H1 (cell line): ENCODE measurements at regions not wholly inside any gene's neighbourhood (a gene's known extent, or its start where the extent isn't known, plus 50 kb on each side); places are given as distances from the start of the nearest gene placed in this dataset.

Experiments
- CREB1 ChIP-seq: IDR thresholded peaks from 2 replicates; pipeline ENCODE4 v1.6.1; 2012; ENCODE audit warnings: inconsistent platforms
- FOSL1 ChIP-seq: IDR thresholded peaks from 2 replicates; pipeline ENCODE4 v1.6.1; 2011; ENCODE audit warnings: mild to moderate bottlenecking, low read depth, low read length, moderate library complexity; ENCODE audit not compliant: insufficient read depth
- KDM1A ChIP-seq: fragments of 200-600, 300-600 bp; sonication (generic); IDR thresholded peaks from 2 replicates; pipeline ENCODE4 v1.7.1; 2016; ENCODE audit warnings: mild to moderate bottlenecking, low read length, borderline replicate concordance
- RBBP5 ChIP-seq: IDR thresholded peaks from 2 replicates; pipeline ENCODE4 v1.7.1; 2012; ENCODE audit warnings: low read depth, mild to moderate bottlenecking, inconsistent platforms, low read length, moderate library complexity, borderline replicate concordance
- SIN3A ChIP-seq, 2 experiments: IDR thresholded peaks in 1 of 2; conservative IDR thresholded peaks in 1 of 2; 2 replicates each; pipeline ENCODE4 v1.6.1; 2011 to 2012; ENCODE audit warnings: low read length in 2 of 2, improper control_type of control experiment in 1 of 2, low read depth in 1 of 2, mild to moderate bottlenecking in 1 of 2
- SIX5 ChIP-seq: IDR thresholded peaks from 2 replicates; pipeline ENCODE4 v1.6.1; 2011; ENCODE audit warnings: mild to moderate bottlenecking, low read depth, low read length
- SP1 ChIP-seq: IDR thresholded peaks from 2 replicates; pipeline ENCODE4 v1.6.1; 2011; ENCODE audit warnings: low read depth, low read length
- SP2 ChIP-seq: IDR thresholded peaks from 2 replicates; pipeline ENCODE4 v1.6.1; 2012; ENCODE audit warnings: mild to moderate bottlenecking, low read length, inconsistent platforms
- ZNF274 ChIP-seq: IDR thresholded peaks from 2 replicates; pipeline ENCODE4 v1.7.0; 2012; ENCODE audit warnings: low read length, borderline replicate concordance; ENCODE audit errors: extremely low read depth
- TF ChIP-seq, protein P1 (sequence below): fragments of 300-600 bp; sonication (generic); IDR thresholded peaks from 2 replicates; pipeline ENCODE4 v1.7.1; 2012; ENCODE audit warnings: low read length, moderate library complexity, mild to moderate bottlenecking, inconsistent platforms; ENCODE audit not compliant: insufficient replicate concordance
- TF ChIP-seq, protein P2 (sequence below): IDR thresholded peaks from 2 replicates; pipeline ENCODE4 v1.6.1; 2012; ENCODE audit warnings: inconsistent platforms

DNA sequence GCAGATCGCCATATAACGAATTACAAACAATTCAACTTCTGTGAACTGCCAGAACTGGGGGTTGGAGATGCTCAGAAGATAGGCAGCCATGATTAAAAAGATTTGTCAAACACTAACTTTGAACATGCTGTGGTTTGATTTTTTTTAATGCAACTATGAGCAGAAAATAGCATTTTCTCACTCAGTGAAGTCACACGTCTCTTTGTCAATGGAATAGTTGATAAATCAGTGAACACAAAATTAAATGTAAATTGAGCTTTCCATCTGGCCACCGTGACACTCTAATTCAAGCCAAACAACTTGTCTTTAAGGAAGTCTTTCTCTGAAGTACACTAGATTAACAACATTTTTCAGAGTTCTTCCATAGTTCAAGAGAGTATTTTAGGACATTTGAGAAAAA lies 228.6 kb upstream of the LINC00305 start (continued):
- TF ChIP-seq, protein P1, sequence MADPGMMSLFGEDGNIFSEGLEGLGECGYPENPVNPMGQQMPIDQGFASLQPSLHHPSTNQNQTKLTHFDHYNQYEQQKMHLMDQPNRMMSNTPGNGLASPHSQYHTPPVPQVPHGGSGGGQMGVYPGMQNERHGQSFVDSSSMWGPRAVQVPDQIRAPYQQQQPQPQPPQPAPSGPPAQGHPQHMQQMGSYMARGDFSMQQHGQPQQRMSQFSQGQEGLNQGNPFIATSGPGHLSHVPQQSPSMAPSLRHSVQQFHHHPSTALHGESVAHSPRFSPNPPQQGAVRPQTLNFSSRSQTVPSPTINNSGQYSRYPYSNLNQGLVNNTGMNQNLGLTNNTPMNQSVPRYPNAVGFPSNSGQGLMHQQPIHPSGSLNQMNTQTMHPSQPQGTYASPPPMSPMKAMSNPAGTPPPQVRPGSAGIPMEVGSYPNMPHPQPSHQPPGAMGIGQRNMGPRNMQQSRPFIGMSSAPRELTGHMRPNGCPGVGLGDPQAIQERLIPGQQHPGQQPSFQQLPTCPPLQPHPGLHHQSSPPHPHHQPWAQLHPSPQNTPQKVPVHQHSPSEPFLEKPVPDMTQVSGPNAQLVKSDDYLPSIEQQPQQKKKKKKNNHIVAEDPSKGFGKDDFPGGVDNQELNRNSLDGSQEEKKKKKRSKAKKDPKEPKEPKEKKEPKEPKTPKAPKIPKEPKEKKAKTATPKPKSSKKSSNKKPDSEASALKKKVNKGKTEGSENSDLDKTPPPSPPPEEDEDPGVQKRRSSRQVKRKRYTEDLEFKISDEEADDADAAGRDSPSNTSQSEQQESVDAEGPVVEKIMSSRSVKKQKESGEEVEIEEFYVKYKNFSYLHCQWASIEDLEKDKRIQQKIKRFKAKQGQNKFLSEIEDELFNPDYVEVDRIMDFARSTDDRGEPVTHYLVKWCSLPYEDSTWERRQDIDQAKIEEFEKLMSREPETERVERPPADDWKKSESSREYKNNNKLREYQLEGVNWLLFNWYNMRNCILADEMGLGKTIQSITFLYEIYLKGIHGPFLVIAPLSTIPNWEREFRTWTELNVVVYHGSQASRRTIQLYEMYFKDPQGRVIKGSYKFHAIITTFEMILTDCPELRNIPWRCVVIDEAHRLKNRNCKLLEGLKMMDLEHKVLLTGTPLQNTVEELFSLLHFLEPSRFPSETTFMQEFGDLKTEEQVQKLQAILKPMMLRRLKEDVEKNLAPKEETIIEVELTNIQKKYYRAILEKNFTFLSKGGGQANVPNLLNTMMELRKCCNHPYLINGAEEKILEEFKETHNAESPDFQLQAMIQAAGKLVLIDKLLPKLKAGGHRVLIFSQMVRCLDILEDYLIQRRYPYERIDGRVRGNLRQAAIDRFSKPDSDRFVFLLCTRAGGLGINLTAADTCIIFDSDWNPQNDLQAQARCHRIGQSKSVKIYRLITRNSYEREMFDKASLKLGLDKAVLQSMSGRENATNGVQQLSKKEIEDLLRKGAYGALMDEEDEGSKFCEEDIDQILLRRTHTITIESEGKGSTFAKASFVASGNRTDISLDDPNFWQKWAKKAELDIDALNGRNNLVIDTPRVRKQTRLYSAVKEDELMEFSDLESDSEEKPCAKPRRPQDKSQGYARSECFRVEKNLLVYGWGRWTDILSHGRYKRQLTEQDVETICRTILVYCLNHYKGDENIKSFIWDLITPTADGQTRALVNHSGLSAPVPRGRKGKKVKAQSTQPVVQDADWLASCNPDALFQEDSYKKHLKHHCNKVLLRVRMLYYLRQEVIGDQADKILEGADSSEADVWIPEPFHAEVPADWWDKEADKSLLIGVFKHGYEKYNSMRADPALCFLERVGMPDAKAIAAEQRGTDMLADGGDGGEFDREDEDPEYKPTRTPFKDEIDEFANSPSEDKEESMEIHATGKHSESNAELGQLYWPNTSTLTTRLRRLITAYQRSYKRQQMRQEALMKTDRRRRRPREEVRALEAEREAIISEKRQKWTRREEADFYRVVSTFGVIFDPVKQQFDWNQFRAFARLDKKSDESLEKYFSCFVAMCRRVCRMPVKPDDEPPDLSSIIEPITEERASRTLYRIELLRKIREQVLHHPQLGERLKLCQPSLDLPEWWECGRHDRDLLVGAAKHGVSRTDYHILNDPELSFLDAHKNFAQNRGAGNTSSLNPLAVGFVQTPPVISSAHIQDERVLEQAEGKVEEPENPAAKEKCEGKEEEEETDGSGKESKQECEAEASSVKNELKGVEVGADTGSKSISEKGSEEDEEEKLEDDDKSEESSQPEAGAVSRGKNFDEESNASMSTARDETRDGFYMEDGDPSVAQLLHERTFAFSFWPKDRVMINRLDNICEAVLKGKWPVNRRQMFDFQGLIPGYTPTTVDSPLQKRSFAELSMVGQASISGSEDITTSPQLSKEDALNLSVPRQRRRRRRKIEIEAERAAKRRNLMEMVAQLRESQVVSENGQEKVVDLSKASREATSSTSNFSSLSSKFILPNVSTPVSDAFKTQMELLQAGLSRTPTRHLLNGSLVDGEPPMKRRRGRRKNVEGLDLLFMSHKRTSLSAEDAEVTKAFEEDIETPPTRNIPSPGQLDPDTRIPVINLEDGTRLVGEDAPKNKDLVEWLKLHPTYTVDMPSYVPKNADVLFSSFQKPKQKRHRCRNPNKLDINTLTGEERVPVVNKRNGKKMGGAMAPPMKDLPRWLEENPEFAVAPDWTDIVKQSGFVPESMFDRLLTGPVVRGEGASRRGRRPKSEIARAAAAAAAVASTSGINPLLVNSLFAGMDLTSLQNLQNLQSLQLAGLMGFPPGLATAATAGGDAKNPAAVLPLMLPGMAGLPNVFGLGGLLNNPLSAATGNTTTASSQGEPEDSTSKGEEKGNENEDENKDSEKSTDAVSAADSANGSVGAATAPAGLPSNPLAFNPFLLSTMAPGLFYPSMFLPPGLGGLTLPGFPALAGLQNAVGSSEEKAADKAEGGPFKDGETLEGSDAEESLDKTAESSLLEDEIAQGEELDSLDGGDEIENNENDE, result no peak
- TF ChIP-seq FOSL1, result no peak
- no peak for TF ChIP-seq RBBP5
- TF ChIP-seq KDM1A, result no peak
- no peak for TF ChIP-seq CREB1
- no peak for TF ChIP-seq SP2
- no peak for TF ChIP-seq SIX5
- TF ChIP-seq SP1, result no peak
- TF ChIP-seq, protein P2, sequence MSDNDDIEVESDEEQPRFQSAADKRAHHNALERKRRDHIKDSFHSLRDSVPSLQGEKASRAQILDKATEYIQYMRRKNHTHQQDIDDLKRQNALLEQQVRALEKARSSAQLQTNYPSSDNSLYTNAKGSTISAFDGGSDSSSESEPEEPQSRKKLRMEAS, result no peak
- no peak for TF ChIP-seq ZNF274
- no peak for TF ChIP-seq SIN3A (conservative IDR thresholded peaks at IDR 0.05 in 1 of 2, IDR thresholded peaks at IDR 0.05 in 1 of 2; ENCODE audit: low read depth in 1 of 2, low read length in 2 of 2)
